ENCODE measurements at regions not wholly inside any gene's neighbourhood (a gene's known extent, or its start where the extent isn't known, plus 50 kb on each side); places are given as distances from the start of the nearest gene placed in this dataset.

- TF ChIP-seq REST (IDR thresholded peaks at IDR 0.05; ENCODE audit: insufficient read depth in 1 of 2, low read depth in 2 of 2, low read length in 1 of 2) (no peak), SIN3A (IDR thresholded peaks at IDR 0.05; ENCODE audit: borderline replicate concordance, insufficient read depth, low read depth, low read length) (no peak), POLR2AphosphoS5 (IDR thresholded peaks at IDR 0.05; ENCODE audit: low read depth, low read length) (no peak), TCF7L2 (IDR thresholded peaks at IDR 0.05; ENCODE audit: low read depth, low read length) (no peak)
- TF ChIP-seq, protein P1, sequence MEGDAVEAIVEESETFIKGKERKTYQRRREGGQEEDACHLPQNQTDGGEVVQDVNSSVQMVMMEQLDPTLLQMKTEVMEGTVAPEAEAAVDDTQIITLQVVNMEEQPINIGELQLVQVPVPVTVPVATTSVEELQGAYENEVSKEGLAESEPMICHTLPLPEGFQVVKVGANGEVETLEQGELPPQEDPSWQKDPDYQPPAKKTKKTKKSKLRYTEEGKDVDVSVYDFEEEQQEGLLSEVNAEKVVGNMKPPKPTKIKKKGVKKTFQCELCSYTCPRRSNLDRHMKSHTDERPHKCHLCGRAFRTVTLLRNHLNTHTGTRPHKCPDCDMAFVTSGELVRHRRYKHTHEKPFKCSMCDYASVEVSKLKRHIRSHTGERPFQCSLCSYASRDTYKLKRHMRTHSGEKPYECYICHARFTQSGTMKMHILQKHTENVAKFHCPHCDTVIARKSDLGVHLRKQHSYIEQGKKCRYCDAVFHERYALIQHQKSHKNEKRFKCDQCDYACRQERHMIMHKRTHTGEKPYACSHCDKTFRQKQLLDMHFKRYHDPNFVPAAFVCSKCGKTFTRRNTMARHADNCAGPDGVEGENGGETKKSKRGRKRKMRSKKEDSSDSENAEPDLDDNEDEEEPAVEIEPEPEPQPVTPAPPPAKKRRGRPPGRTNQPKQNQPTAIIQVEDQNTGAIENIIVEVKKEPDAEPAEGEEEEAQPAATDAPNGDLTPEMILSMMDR (IDR thresholded peaks at IDR 0.05), result no peak
Measured at GRCh38 chr9:81318571-81318970, 370.8 kb downstream of the TLE1 start.

Data from Panc1 (cell line).